ENCODE measurements at regions not wholly inside any gene's neighbourhood (a gene's known extent, or its start where the extent isn't known, plus 50 kb on each side); places are given as distances from the start of the nearest gene placed in this dataset.

DNA sequence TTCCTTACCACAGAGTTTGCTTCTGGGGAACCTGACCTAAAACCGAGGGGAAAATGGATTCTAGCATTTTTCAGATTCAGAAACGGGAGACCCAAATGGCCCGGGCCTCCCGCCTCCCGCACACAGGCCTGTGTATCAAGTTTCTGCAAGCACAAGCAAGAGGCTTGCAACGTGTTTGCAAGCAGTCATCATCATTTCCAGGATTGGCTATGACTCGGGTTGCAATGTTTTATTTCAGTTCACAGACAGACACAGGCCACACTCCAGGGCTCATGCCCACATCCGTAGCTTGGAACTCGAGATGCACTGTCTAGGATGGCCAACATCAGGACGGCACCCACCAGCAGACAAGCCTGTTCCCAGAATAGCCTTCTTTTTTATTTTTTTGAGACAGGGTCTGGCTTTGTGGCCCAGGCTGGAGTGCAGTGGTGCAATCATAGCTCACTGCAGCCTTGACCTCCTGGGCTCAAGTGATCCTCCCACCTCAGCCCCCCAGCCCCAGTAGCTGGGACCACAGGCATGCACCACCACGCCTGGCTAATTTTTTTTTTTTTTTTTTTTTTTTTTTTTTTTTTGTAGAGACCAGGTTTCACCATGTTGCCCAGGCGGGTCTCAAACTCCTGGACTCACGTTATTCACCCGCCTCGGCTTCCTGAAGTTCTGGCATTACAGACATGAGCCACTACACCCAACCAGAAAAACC lies 68.1 kb upstream of the FOXK1 start:
- H3K36me3 Mint-ChIP-seq (ENCODE audit: insufficient read depth, unreplicated experiment), result no peaks in the 10 kb centered on the region
- POLR2A ChIA-PET, result no interaction called here
- 0 out of 2 replicates have a peak, but pooled peaks cover 3% of the 10 kb centered on the region for H3K9me3 ChIP-seq
- intact Hi-C loops (cut with micrococcal nuclease; ENCODE audit: unreplicated experiment), result no loop called here
- H3K27me3 ChIP-seq (replicated peaks; ENCODE audit: control insufficient read depth, insufficient read depth, low read length), result no peaks in the 10 kb centered on the region
- no peak for TF ChIP-seq CTCF (IDR thresholded peaks at IDR 0.05; ENCODE audit: insufficient read depth in 1 of 2, low read depth in 1 of 2, low read length in 1 of 2, severe bottlenecking in 1 of 2, unreplicated experiment in 1 of 2)
- H3K27ac Mint-ChIP-seq (ENCODE audit: unreplicated experiment), result no peak overlapping the region
- H3K4me1 Mint-ChIP-seq (ENCODE audit: low read depth, unreplicated experiment), result peaks cover 6% of the 10 kb centered on the region
- H3K9me3 Mint-ChIP-seq (ENCODE audit: unreplicated experiment), result no peaks in the 10 kb centered on the region
- no peak overlapping the region for H3K4me3 ChIP-seq (ENCODE audit: low read depth, low read length)
- H3K4me1 ChIP-seq, result no peaks in the 10 kb centered on the region
- H3K36me3 ChIP-seq (ENCODE audit: control insufficient read depth, insufficient read depth, low read length), result no peaks in the 10 kb centered on the region
- no peaks in the 10 kb centered on the region for H3K27me3 Mint-ChIP-seq (ENCODE audit: insufficient read depth, unreplicated experiment)
- CTCF ChIA-PET, result no interaction called here
- BruUV-seq (replicated peaks), result no TSS peak
- DNase-seq, result no peak
- H3K4me3 Mint-ChIP-seq (ENCODE audit: unreplicated experiment), result no peak overlapping the region

GRCh38 chr7:4616116-4616515 lies 66.0 kb upstream of the FOXK1 start:
- Mint-ChIP-seq H3K4me3 (ENCODE audit: unreplicated experiment) (no peak overlapping the region), H3K27ac (ENCODE audit: unreplicated experiment) (no peak overlapping the region)
- intact Hi-C loops (cut with micrococcal nuclease; ENCODE audit: unreplicated experiment), result no loop called here

DNA sequence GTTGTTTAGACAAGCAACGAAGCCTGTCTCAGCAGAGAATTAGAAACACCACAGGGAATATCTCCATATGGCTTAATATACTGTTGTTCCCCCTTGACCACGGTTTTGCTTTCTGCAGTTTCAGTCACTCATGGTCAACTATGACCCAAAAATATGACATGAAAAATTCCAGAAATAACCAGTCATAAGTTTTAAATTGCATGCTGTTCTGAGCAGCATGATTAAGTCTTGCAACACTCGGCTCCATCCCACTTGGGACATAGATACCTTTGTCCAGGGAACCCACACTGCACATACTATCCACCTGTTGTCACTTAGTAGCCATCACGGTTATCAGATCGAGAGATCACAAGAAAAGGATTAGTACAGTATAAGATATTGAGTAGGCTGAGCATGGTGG lies 60.7 kb upstream of the FOXK1 start:
- DNase-seq, result no peak
- H3K36me3 ChIP-seq (ENCODE audit: control insufficient read depth, insufficient read depth, low read length), result no peaks in the 10 kb centered on the region
- intact Hi-C loops (cut with micrococcal nuclease; ENCODE audit: unreplicated experiment), result no loop called here
- no peak for TF ChIP-seq CTCF (IDR thresholded peaks at IDR 0.05; ENCODE audit: insufficient read depth in 1 of 2, low read depth in 1 of 2, low read length in 1 of 2, severe bottlenecking in 1 of 2, unreplicated experiment in 1 of 2)
- Mint-ChIP-seq H3K36me3 (ENCODE audit: insufficient read depth, unreplicated experiment) (peaks cover 5% of the 10 kb centered on the region), H3K4me3 (ENCODE audit: unreplicated experiment) (no peak overlapping the region), H3K27ac (ENCODE audit: unreplicated experiment) (no peak overlapping the region), H3K27me3 (ENCODE audit: insufficient read depth, unreplicated experiment) (no peaks in the 10 kb centered on the region), H3K9me3 (ENCODE audit: unreplicated experiment) (peaks cover 5% of the 10 kb centered on the region), H3K4me1 (ENCODE audit: low read depth, unreplicated experiment) (peaks cover 11% of the 10 kb centered on the region)
- no peak overlapping the region for H3K4me3 ChIP-seq (ENCODE audit: low read depth, low read length)
- CTCF ChIA-PET, result no interaction called here
- no peaks in the 10 kb centered on the region for H3K27me3 ChIP-seq (replicated peaks; ENCODE audit: control insufficient read depth, insufficient read depth, low read length)
- POLR2A ChIA-PET, result no interaction called here
- peaks cover 21% of the 10 kb centered on the region for H3K9me3 ChIP-seq
- H3K4me1 ChIP-seq, result peaks cover 16% of the 10 kb centered on the region
- BruUV-seq (replicated peaks), result no TSS peak

More at GRCh38 chr7:4616116-4616515, 66.0 kb upstream of the FOXK1 start:
- Mint-ChIP-seq H3K27me3 (ENCODE audit: insufficient read depth, unreplicated experiment) (no peaks in the 10 kb centered on the region), H3K4me1 (ENCODE audit: low read depth, unreplicated experiment) (no peaks in the 10 kb centered on the region), H3K9me3 (ENCODE audit: unreplicated experiment) (no peaks in the 10 kb centered on the region), H3K36me3 (ENCODE audit: insufficient read depth, unreplicated experiment) (no peaks in the 10 kb centered on the region)
- POLR2A ChIA-PET, result no interaction called here
- Histone ChIP-seq H3K4me1 (no peaks in the 10 kb centered on the region), H3K27me3 (replicated peaks; ENCODE audit: control insufficient read depth, insufficient read depth, low read length) (no peaks in the 10 kb centered on the region), H3K36me3 (ENCODE audit: control insufficient read depth, insufficient read depth, low read length) (no peaks in the 10 kb centered on the region), H3K9me3 (peaks cover 5% of the 10 kb centered on the region; the same call in 1 of the 2 replicates), H3K4me3 (ENCODE audit: low read depth, low read length) (no peak overlapping the region)
- CTCF ChIA-PET, result no interaction called here
- no peak for DNase-seq
- no peak for TF ChIP-seq CTCF (IDR thresholded peaks at IDR 0.05; ENCODE audit: insufficient read depth in 1 of 2, low read depth in 1 of 2, low read length in 1 of 2, severe bottlenecking in 1 of 2, unreplicated experiment in 1 of 2)
- no TSS peak for BruUV-seq (replicated peaks)
